HepG2 (cell line): ENCODE measurements at regions not wholly inside any gene's neighbourhood (a gene's known extent, or its start where the extent isn't known, plus 50 kb on each side); places are given as distances from the start of the nearest gene placed in this dataset.

Experiments used
- ATAC-seq: fragments of 200-7000 bp; cut with Tn5 transposase; 3 replicates; pipeline ENCODE4 v1.9.1; 2020; ENCODE audit warnings: mild to moderate bottlenecking, moderate library complexity
- BruUV-seq: library from RNA; stranded (reverse); fragments of 400-500 nt; replicated peaks from 2 replicates; lab custom pipeline; 2021; lab: Mats Ljungman, UMichigan
- CTCF ChIA-PET: fragments of 300-600 bp; formaldehyde crosslinking; extraction: SDS; loops from one replicate; lab custom pipeline; 2021; ENCODE audit warnings: low total read pairs, inconsistent platforms, low intra/inter-chr PET ratio; lab: Yijun Ruan, JAX
- POLR2A ChIA-PET: fragments of 350-600 bp; sonication (Branson Sonifier 250); formaldehyde crosslinking; loops from one replicate; lab custom pipeline; 2020; ENCODE audit warnings: antibody characterized with exemption, inconsistent platforms; lab: Yijun Ruan, JAX
- DNase-seq: peaks from one replicate; pipeline ENCODE4 v3.0.0-alpha.2; 2015; ENCODE audit warnings: low spot score
- FAIRE-seq: peaks from 3 replicates; lab custom pipeline; 2011; peaks lifted over from hg19 to GRCh38; lab: Jason Lieb, UNC
- H2AFZ ChIP-seq: one replicate; pipeline ENCODE4 v1.6.1; 2011; ENCODE audit warnings: low read length, inconsistent platforms
- H3K27ac ChIP-seq: fragments of 300-600 bp; 3 replicates; pipeline ENCODE4 v1.8.0; 2011; ENCODE audit warnings: mixed run types, mild to moderate bottlenecking, mixed read lengths, low read length, inconsistent platforms; ENCODE audit not compliant: insufficient read depth; ENCODE audit errors: extremely low read length
- H3K27me3 ChIP-seq, 2 experiments: fragments of 200-600 bp in 1 of 2; 2 replicates in 1 of 2; 3 replicates in 1 of 2; pipeline versions ENCODE4 v1.6.0 to v1.8.0; 2011; ENCODE audit warnings: low read length in 2 of 2, mild to moderate bottlenecking in 2 of 2, moderate library complexity in 2 of 2, inconsistent platforms in 1 of 2; ENCODE audit not compliant: insufficient read depth in 2 of 2, control insufficient read depth in 1 of 2
- H3K36me3 ChIP-seq, 2 experiments: fragments of 200-600 bp in 1 of 2; replicated peaks in 1 of 2; 2 replicates in 1 of 2; 3 replicates in 1 of 2; pipeline versions ENCODE4 v1.5.1 to v1.8.0; 2011; ENCODE audit warnings: low read length in 2 of 2, inconsistent platforms in 1 of 2; ENCODE audit not compliant: insufficient read depth in 2 of 2, control insufficient read depth in 1 of 2
- H3K4me1 ChIP-seq: 2 replicates; pipeline ENCODE4 v1.5.1; 2012; ENCODE audit warnings: low read length, inconsistent platforms; ENCODE audit not compliant: insufficient read depth
- H3K4me2 ChIP-seq: 2 replicates; pipeline ENCODE4 v1.6.0; 2011; ENCODE audit warnings: low read depth, low read length, inconsistent platforms
- H3K4me3 ChIP-seq, 3 experiments: fragments of 200-600 bp in 1 of 3; sonication (generic), shearing (Covaris generic) in 1 of 3; replicated peaks in 1 of 3; 2 replicates each; pipeline ENCODE4 v1.5.1; 2011 to 2016; ENCODE audit warnings: low read length in 3 of 3, inconsistent platforms in 2 of 3, low read depth in 2 of 3, mild to moderate bottlenecking in 2 of 3, control low read depth in 1 of 3, mixed read lengths in 1 of 3; ENCODE audit not compliant: insufficient read depth in 1 of 3
- H3K79me2 ChIP-seq: one replicate; pipeline ENCODE4 v1.6.1; 2011; ENCODE audit warnings: low read length, inconsistent platforms; ENCODE audit not compliant: insufficient read depth
- H3K9ac ChIP-seq: 2 replicates; pipeline ENCODE4 v1.6.0; 2011; ENCODE audit warnings: mild to moderate bottlenecking, low read depth, low read length, inconsistent platforms; ENCODE audit not compliant: insufficient read depth
- H3K9me3 ChIP-seq: 2 replicates; pipeline ENCODE4 v1.5.1; 2012; ENCODE audit warnings: mild to moderate bottlenecking, low read length
- H4K20me1 ChIP-seq: 2 replicates; pipeline ENCODE4 v1.6.0; 2011; ENCODE audit warnings: inconsistent platforms, mild to moderate bottlenecking, low read length, moderate library complexity; ENCODE audit not compliant: insufficient read depth
- IKZF1 ChIP-seq: fragments of 450-650 bp; IDR thresholded peaks from 2 replicates; pipeline ENCODE4 v1.7.1; 2016
- NFATC3 ChIP-seq: sonication (generic); formaldehyde crosslinking; IDR thresholded peaks from 2 replicates; pipeline ENCODE4 v1.5.1; 2020; ENCODE audit warnings: mild to moderate bottlenecking, missing genetic modification reagents
- RAD21 ChIP-seq: fragments of 450-650 bp; formaldehyde crosslinking; IDR thresholded peaks from 2 replicates; pipeline ENCODE4 v1.5.0; 2020; ENCODE audit warnings: mild to moderate bottlenecking
- RARA ChIP-seq: IDR thresholded peaks from 2 replicates; pipeline ENCODE4 v1.6.1; 2016; ENCODE audit warnings: missing genetic modification reagents, missing compliant biosample characterization
- SSRP1 ChIP-seq: IDR thresholded peaks from 2 replicates; pipeline ENCODE4 v1.6.1; 2016; ENCODE audit warnings: control low read depth
- THAP11 ChIP-seq: IDR thresholded peaks from 2 replicates; pipeline ENCODE4 v1.6.1; 2016; ENCODE audit warnings: missing biosample characterization, missing genetic modification reagents
- ZKSCAN1 ChIP-seq: fragments of 150-350 bp; IDR thresholded peaks from 2 replicates; pipeline ENCODE4 v1.6.1; 2014; ENCODE audit warnings: low read length
- ZKSCAN8 ChIP-seq: IDR thresholded peaks from 2 replicates; pipeline ENCODE4 v1.6.1; 2016; ENCODE audit warnings: borderline replicate concordance, missing genetic modification reagents, missing compliant biosample characterization
- ZNF138 ChIP-seq: sonication (generic); formaldehyde crosslinking; IDR thresholded peaks from 2 replicates; pipeline ENCODE4 v1.5.0; 2020; ENCODE audit warnings: mild to moderate bottlenecking, low read depth, missing genetic modification reagents
- ZNF350 ChIP-seq: sonication (generic); formaldehyde crosslinking; IDR thresholded peaks from 2 replicates; pipeline ENCODE4 v1.4.0; 2020; ENCODE audit warnings: mild to moderate bottlenecking, low read depth, missing genetic modification reagents, borderline replicate concordance
- ZNF446 ChIP-seq: sonication (generic); formaldehyde crosslinking; IDR thresholded peaks from 2 replicates; pipeline ENCODE4 v1.5.0; 2020; ENCODE audit warnings: mild to moderate bottlenecking, missing genetic modification reagents
- ZNF619 ChIP-seq: sonication (generic); formaldehyde crosslinking; IDR thresholded peaks from 2 replicates; pipeline ENCODE4 v1.4.0; 2020; ENCODE audit warnings: mild to moderate bottlenecking, missing genetic modification reagents
- ZNF780A ChIP-seq: sonication (generic); formaldehyde crosslinking; IDR thresholded peaks from 2 replicates; pipeline ENCODE4 v1.8.0; 2022; ENCODE audit warnings: mild to moderate bottlenecking, missing genetic modification reagents, moderate library complexity
- WGBS: methylation state at CpG from one replicate; pipeline ENCODE4 v1.1.6; 2017; ENCODE audit warnings: low lambda C conversion rate; 5-methylcytosine and 5-hydroxymethylcytosine counted together
- in situ Hi-C: cut with HindIII; loops from 2 replicates; pipeline ENCODE4 v1.10.0; 2017; ENCODE audit warnings: low pct_unique_long_range_greater_than_20kb; ENCODE audit not compliant: extremely low pct_ligation_motif_present
- intact Hi-C: fragments of 100-400 bp; cut with micrococcal nuclease; formaldehyde crosslinking; loops from one replicate; pipeline ENCODE4 v1.10.0; 2022; ENCODE audit not compliant: unreplicated experiment
- TF ChIP-seq, protein P1 (sequence below): sonication (generic); formaldehyde crosslinking; IDR thresholded peaks from 2 replicates; pipeline ENCODE4 v1.4.0; 2020; ENCODE audit warnings: missing genetic modification reagents, borderline replicate concordance

GRCh38 chr1:217191441-217191840 is 439.4 kb downstream of the GPATCH2 start:
- 0% methylated on average over 2 of the region's 2 CpGs for WGBS
- no peak for ATAC-seq
- Histone ChIP-seq H3K4me3 (no peak overlapping the region), H2AFZ (no peak overlapping the region), H3K79me2 (no peaks in the 10 kb centered on the region), H3K9me3 (peaks cover 34% of the 10 kb centered on the region), H3K9ac (no peak overlapping the region), H3K27ac (no peak overlapping the region), H4K20me1 (no peaks in the 10 kb centered on the region), H3K27me3 (no peaks in the 10 kb centered on the region), H3K4me2 (no peak overlapping the region), H3K4me1 (no peaks in the 10 kb centered on the region), H3K36me3 (no peaks in the 10 kb centered on the region)
- intact Hi-C loops (no loop called here), in situ Hi-C loops (no loop called here)
- TF ChIP-seq ZNF619 (CRISPR knock-in tag), result no peak
- TF ChIP-seq ZKSCAN8 (CRISPR knock-in tag), result no peak
- no peak for TF ChIP-seq SSRP1
- TF ChIP-seq, protein P1, sequence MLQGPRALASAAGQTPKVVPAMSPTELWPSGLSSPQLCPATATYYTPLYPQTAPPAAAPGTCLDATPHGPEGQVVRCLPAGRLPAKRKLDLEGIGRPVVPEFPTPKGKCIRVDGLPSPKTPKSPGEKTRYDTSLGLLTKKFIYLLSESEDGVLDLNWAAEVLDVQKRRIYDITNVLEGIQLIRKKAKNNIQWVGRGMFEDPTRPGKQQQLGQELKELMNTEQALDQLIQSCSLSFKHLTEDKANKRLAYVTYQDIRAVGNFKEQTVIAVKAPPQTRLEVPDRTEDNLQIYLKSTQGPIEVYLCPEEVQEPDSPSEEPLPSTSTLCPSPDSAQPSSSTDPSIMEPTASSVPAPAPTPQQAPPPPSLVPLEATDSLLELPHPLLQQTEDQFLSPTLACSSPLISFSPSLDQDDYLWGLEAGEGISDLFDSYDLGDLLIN (CRISPR knock-in tag), result no peak
- no peak for TF ChIP-seq ZNF350 (CRISPR knock-in tag)
- TF ChIP-seq RAD21, result no peak
- TF ChIP-seq IKZF1, result no peak
- no peak for TF ChIP-seq ZNF780A (CRISPR knock-in tag)
- TF ChIP-seq ZKSCAN1, result no peak
- TF ChIP-seq NFATC3 (CRISPR knock-in tag), result no peak
- TF ChIP-seq ZNF138, result no peak
- TF ChIP-seq ZNF446 (CRISPR knock-in tag), result no peak
- TF ChIP-seq THAP11 (CRISPR knock-in tag), result no peak
- no peak for TF ChIP-seq RARA
- DNase-seq, result no peak
- no TSS peak for BruUV-seq
- no peak for FAIRE-seq
- ChIA-PET POLR2A (no interaction called here), CTCF (no interaction called here)
